Activated CD4-positive, alpha-beta T cell treated with anti-CD3 and anti-CD28 coated beads, Interleukin-2, amount 50 U/mL, for 4 hours (primary cell): ENCODE measurements at regions not wholly inside any gene's neighbourhood (a gene's known extent, or its start where the extent isn't known, plus 50 kb on each side); places are given as distances from the start of the nearest gene placed in this dataset.
"Not testable (repeated sequence)": the region's sequence is repeated elsewhere in the genome, so short reads cannot be mapped to it uniquely, and the experiment has no call there.

Experiments used
- DNase-seq, 2 experiments: peaks; one replicate each; pipeline ENCODE4 v3.0.0-alpha.2; 2020

DNA sequence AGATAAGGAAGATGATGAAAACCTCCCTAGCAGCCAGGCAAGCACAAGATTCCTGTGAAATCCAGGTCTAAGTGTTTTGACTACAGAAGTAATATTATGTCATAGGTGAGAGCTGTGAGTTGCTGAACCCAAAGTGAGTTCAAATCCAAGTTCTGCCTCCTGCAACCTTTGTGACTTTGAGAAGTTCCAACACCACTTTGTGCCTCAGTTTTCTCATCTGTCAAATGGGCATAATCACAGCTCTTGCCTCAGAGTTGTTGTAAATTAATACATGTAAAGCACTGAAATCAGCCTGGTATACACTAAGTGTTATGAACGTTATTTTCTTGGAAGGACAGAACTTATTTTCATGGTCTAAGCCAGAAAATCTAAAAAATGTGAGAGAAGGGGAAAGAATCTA, 210.3 kb upstream of the FRG2C start:
- DNase-seq, result not testable (repeated sequence)

DNA sequence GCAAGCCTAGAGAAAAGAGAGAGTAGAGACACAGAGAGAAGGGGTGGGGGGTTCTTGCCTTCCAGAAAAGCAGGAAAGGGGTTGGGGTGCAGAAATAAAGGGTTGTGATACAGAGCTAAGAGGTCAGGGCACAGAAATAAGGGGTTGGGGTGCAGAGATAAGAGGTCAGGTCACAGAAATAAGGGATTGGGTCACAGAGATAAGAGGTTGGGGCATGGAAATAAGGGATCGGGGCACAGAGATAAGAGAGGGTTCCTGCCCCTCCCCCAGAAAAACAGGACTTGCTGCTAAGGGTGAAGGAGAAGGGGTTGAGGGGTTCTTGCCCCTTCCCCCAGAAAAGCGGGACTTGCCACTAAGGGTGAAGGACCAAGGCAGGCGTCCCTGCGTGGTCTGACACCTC, 189.6 kb upstream of the FRG2C start:
- DNase-seq, result not testable (repeated sequence)

DNA sequence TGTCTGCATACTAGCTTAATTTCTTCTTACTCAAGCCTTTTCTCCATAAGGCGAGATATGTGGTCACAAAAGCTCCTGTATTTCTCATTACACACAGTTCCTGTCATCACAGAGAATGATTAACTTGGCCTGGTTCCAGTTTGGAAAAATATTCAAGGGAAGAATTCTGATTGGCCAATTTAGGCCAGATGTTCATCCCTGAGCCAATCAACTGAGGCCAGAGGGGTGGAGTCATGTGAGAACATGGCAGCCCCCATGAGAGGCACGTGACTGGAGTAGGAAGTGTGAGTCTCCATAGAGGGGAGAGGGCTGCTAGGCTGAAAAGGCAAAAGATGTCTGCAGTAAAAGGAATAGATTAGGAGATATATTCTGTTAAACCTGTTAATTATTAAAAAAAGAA, 167.5 kb upstream of the FRG2C start:
- not testable (repeated sequence) for DNase-seq

DNA sequence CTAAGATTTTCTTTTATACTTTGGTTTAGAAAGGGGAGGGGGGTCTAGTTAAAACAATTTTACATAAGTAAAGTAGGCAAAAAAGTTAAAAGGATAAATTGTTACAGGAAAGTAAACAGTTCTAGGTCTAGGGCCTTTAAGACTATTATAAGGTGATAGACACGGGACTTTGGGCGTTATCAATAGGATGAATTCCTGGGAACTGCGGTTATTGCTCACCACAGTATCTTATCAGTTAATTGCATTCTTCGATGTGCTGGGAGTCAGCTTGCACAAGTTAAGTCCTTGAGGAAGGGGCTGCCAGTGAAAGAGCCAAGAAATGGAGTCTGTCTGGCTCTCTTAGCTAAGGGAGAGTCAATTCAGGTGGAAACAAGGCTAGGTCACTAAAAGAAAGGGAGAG, 163.8 kb upstream of the FRG2C start:
- not testable (repeated sequence) for DNase-seq

DNA sequence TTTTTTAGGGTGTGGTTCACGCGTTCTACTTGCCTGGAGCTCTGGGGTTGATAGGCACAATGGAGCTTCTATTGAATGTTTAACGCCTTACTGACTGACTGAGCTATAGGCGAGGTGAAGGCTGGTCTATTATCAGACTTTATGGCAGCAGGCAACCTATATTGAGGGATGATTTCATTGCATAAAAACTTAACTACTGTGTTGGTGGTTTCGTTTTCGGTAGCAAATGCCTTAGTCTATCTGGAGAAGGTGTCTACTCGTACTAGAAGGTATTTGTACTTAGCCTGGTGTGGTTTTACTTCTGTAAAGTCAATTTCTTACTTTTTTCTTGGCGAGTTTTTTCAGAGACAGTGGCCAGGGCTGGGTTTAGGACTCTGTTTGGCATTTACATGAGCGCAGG, 162.0 kb upstream of the FRG2C start:
- DNase-seq, result not testable (repeated sequence)

DNA sequence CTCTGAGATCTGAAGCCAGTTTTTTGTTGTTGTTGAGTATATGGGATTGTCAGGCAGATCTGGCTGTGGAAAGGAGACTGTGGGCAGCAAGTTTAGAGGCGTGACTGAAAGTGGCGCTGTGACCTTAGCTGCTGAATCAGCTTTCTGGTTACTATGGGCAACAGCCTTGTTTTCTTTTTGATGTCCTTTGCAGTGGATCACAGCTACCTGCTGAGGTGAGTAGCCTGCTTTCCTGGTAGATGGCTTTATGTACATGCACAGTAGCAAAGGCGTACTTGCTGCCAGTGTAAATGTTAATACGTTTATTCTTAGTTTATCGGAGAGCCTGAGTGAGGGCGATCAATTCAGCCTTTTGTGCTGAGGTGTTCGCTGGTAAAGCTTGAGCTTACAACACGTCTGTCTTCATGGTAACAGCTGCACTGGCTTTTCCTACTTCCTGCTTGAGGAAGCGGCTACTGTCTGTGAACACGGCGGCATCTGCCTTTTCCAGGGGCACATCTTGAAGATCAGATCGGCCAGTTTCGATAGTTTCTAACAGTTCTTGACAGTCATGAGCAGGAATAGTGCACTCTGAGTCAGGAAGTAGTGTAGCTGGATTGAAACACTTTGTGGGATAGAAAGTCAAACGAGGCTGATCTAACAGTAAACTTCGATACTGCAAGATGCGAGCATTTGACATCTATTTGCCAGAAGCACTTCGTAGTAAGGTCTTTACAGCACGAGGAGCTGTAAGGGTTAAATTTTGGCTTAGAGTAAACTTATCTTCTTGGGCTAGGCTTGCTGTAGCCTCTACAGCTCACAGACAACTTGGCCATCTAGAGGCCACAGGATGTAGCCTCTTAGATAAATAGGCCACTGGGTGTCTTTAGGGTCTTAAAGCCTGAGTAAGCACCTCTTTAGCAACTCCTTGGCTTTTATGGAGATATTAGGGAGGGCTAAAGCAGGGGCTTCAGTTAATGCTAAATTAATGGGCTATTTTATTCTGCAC, 161.1 kb upstream of the FRG2C start:
- DNase-seq, result not testable (repeated sequence)

DNA sequence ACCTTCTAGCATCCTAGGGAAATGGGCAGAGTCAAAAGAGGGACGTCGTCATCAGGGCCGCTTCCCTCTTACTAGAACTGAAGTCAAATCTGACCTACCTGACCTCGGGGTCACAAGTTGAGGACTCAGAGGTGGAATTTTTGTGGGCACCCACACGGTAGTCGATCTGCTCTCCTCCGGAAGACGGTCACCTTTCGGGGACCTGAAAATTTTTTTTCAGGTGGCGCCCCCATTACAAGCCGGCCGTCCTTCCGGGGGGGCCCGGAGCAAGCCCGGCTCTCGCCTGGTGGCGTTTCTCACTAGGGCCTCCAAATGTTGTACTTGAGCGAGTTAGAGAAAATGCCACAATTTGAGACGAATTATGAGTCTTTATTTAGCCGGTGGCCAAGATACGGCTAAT, 157.5 kb upstream of the FRG2C start:
- DNase-seq, result no peak

DNA sequence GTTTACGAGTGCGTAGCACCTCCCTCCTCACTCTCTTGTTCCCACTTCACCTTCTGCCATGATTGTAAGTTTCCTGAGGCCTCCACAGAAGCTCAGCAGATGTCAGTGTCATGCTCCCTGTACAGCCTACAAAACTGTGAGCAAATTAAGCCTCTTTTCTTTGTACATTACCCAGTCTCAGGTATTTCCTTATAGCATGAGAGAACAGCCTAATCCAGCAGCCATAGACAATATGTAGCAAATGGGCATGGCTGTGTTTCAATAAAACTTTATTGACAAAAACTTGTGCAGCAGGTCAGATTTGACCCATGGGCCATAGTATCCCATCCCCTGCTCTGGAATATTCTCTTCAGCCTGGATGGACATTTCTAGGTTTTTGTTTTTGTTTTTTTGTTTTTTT, 156.2 kb upstream of the FRG2C start:
- DNase-seq, result not testable (repeated sequence)

DNA sequence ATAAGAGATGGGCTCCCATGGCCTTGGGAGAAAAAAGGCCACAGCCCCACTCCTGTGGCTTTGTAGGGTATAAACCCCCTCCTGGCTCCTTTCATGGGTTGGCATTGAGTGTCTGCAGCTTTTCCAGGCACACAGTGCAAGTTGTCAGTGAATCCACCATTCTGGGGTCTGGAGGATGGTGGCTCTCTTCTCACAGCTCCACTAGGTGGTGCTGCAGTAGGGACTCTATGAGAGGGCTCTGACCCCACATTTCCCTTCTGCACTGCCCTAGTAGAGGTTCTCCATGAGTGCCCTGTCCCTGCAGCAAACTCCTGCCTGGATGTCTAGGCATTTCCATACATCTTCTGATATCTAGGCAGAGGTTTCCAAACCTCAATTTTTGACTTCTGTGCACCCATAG, 136.5 kb upstream of the FRG2C start:
- not testable (repeated sequence) for DNase-seq

DNA sequence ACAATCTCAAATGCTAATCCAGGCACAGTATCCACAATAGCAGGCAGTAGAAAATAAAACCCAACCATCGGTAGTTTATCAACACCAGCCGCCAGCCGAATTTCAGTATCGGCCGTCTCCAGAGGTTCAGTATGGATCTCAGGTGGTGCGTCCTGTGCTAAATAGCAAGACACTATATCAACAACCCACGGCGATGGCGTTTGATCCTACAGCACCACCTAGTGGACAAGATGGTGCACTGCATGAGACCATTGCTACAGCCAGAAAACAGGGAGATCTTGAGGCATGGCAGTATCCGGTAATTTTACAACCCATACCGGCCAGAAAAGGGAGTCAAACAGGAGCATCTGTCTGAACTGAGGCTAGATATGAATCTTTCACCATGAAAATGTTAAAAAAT, 112.0 kb upstream of the FRG2C start:
- not testable (repeated sequence) for DNase-seq

DNA sequence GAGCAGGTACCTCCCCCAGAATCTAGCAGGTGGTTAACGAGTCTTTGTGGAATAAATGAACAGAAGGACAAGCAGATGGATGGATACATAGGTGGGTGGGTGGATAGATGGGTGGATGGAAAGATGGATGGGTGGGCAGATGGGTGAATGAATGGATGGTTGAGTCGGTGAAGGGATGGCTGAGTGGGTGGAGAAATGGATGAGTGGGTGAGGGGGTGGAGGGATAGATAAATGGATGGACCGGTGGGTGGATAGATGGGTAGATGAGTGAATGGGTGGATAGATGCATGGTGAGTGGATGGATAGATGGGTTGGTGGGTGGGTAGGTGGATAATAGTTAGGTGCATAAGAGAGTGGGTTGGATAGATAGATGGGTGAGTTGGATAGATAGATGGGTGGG, 99.7 kb upstream of the FRG2C start:
- DNase-seq, result not testable (repeated sequence)

DNA sequence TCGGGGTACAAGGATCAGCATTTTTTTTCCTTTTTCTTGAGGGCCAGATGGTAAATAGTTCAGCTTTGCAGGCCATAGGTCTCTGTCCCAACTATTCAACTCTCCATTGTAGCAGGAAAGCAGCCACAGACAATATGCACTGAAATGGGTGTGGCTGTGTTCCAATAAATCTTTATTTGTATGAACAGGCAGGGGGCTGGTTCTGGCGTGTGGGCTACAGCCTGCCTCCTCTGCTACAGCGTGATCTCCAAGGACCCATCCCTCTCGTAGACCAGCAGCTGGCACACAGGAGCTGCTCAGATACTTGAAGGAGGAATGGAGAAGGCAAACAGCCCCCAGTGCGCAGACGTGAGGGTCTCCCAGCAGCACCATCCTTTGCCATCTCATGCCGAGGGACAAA, 91.8 kb upstream of the FRG2C start:
- DNase-seq, result not testable (repeated sequence)

DNA sequence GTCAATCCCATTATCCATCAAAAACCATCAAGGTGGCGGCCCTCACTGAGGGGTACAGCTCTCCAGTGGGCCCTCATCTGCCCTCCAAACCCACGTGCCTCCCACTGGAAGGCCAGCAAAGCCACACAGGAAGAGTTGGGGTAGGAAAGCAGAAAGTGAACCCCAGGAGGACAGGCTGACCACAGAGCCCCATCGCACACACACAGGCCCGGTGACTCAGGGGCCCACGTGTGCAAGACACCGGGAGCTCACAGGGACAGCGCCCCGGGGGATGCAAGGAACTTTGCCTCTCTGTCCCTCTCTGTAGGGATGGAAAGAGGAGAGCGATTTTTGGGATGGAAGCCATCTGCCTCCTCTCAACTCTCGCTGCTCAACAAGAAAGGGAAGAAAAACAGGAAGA, 85.0 kb upstream of the FRG2C start:
- DNase-seq, result not testable (repeated sequence)

DNA sequence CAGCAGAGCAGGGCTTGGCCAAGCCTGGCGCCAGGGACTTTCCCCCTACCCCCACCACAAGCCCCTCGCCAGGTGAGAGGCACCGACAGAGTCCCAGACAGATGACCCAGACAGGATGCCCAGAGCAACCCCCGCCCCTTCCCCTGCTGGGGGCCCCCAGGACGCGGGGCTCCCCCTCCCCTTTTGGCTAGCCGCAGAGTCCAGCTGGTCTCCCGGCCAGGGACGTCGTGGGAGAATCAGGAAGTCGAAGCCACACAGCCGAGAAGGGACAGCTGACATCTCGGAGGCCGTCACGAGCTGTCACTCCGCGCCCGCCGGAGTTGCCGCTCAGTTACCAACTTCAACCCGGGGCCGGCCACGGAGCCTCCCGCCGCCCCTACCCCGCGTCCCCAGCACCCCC, 84.6 kb upstream of the FRG2C start:
- DNase-seq, result not testable (repeated sequence)

DNA sequence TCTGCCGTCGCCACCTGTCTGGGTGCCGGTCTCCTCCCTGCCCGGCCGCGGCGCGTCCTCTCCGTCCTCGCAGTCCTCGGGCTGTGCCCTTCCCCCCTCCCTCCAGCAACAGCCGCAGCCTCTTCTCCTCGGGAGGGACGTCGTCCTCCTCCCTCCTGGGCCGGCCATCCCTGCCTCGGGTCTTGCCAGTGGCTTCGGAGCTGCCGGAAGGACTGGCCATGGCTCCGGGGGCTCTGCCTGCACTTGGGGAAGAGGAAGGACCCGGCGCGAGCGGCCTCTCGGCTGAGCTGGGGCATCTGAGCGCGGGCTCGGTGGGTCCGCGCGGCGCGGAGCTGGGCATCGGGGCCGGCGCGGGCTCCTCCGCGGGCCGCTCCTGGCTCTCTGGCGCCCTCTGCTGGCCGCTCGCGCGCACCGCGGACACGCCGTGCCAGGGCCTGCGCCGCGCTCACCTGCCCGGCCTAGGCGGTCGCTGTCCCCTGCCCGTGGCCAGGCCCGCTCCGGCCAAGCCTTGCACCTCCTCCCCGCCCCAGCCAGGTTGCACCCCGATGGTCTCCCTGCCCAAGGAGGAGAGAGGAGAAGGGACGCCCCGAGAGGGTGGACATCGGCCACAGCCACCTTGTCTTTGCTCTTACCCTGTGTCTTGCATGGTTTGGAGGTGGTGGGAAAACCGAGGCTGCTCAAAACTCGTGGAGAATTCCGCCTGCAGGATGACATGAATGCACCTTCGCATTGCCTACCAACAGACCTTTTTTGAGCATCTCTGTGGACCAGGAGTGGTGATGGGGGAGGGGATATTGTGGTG, 83.9 kb upstream of the FRG2C start:
- DNase-seq, result peak; percentile 12 to 20

DNA sequence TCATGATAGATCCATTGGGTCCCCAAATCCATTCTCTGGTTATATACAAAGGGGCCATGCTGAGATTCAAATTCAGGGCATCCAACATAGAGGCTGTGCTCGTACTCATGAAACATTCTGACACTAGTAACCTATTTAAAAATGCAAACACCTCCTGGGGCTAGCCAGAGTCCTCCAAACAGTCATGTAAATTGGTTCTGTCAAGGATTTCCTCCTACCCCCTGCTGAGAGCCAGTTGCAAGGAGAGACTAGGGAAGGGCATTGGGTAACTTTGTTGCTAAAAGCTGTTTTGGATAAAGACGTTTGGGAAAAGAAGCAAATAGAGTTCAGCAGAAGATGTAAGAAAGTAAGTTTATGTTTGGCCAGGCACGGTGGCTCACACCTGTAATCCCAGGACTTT, 81.6 kb upstream of the FRG2C start:
- not testable (repeated sequence) for DNase-seq

DNA sequence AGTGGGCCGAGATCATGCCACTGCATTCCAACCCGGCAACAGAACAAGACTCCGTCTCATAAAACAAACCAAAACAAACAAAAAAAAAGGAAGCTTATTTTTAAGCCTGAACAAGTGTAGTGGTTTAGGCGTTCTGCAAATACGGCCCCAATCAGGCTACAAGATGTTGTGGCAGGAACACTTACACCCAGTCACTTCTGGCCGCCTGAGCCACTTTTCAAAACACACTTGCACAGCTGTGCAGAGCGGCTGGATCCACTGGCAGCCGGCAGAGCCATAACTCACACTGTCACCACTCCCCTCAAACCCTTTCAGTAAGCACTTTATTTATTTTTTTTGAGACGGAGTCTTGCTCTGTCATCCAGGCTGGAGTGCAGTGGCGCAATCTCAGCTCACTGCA, 81.0 kb upstream of the FRG2C start:
- DNase-seq, result not testable (repeated sequence)

DNA sequence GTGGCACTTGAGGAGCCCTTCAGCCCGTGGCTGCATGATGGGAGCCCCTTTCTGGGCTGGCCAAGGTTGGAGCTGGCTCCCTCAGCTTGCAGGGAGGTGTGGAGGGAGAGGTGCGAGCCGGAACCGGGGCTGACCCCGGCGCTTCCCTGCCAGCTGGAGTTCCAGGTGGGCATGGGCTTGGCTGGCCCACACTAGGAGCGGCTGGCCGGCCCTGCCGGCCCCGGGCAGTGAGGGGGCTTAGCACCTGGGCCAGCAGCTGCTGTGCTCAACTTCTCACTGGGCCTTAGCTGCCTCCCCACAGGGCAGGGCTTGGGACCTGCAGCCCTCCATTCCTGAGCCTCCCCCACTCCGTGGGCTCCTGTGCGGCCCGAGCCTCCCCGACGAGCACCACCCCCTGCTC, 76.4 kb upstream of the FRG2C start:
- DNase-seq, result not testable (repeated sequence)

DNA sequence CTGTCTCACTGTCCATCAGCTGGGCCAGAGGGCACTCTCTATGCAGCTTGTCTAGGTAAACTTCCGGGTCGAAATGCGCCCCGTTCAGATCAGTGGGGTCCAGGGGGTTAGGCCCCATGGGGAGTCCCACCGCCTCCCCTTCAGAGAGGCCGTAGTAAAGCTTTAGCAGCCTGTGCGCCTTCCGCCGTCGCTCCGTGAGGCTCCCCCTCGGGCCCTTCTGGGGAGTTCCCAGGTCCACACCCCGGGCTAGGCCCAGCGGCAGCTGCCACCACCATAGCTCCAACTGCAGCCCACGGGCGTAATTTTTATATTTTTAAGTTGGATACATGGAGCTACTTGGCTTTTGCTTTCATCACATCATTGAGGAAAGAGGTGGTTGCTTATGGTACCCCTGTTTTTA, 73.7 kb upstream of the FRG2C start:
- DNase-seq, result not testable (repeated sequence)

DNA sequence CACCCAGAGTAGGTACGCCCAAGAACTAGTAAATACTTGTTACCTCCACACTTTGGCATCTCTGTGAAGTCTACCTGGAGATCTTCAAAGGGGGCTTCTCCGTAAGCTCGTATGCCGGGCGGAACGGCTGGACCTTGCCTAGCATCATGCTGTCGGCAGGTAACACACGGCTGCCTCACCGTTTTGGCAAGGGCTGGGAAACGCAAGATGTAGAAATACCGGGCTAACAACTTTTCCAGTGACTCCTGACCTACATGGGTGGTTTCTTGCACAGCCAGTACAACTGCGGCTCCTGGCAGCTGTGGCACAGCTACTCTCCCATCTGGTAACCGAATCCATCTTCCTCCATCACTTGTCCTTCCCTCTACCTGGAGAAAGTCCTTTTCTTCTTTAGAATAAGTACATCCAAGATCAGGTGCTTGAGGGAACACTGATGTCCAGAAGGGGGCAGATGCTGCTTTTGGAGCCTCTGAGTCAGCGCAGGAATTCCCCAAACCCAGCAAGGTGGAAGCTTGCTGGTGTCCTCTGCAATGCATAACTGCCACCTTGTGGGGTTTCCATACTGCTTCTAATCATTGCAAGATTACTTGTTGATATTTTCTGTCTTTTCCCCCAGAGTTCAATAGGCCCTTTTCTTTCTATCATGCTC, 59.7 kb upstream of the FRG2C start:
- not testable (repeated sequence) for DNase-seq

DNA sequence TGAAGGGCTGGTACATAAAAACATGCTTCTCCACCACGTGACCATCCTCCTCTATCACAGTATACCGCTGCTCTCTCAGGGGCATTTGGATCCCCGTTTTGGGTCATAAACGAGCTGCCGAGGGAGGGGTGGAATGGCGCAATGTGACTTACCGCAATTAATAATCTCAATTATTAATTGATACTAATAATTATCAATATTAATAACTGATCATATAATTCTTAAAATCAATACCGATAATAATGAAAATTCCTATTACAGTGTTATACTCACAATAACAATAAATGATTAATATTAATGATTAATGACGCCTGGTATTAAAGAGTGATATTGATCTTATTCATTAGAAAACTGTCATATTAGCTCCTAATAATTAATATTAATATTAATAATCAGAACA, 56.1 kb upstream of the FRG2C start:
- not testable (repeated sequence) for DNase-seq

DNA sequence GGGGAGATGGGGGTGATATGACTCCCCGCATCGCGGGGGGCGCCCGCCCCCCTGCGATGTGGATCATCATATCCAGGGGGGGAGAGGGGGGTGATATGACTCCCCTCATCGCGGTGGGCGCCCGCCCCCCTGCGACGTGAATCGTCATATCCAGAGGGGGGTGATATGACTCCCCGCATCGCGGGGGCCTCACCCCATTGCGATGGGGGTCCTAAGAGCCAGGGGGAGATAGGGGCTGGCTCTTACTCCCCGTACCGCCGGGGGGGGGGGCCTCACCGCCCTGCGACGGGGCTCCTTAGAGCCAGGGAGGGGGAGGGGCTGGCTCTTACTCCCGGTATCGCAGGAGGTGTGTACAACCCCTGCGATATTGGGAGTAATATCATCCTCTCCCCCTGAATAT, 54.5 kb upstream of the FRG2C start:
- not testable (repeated sequence) for DNase-seq

DNA sequence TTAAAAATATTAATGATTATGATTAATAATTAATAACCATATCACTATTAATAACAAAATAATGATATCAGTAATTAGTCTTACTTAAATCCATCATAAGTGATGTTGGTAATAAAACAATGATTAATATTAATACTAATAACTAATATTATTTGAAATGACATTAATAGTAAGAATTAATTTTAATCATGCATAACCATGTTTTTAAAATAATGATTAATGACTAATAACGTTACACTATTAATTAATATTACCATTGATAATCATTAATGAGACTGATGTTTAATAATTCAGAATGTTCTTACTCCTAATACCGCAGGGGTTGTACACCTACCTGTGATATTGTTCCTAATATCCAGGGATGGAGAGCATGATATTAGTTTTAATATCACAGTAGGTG, 53.4 kb upstream of the FRG2C start:
- DNase-seq, result no peak
